ENCODE measurements at regions not wholly inside any gene's neighbourhood (a gene's known extent, or its start where the extent isn't known, plus 50 kb on each side); places are given as distances from the start of the nearest gene placed in this dataset.

DNA sequence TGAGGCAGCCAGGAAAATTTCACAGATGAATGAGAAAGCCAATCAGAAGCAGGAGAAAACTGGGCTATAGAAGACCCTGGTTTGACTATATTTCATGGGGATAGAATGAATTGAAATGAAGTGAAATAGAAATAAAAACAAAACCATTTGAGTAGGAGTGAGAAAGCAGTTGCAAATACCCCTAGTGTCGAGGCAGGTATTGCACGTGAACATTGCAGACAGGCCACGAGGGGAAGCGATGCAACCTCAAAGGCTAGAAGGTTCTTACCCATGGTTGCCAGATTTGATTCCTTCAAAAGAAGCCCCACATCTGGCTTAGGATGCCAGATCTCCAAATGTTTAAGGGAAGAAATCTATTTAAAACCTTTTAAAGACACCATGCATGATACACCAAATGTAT, 648.9 kb downstream of the VRK1 start:
- BruUV-seq (replicated peaks) = no TSS peak
- Histone ChIP-seq H3K9me3 (replicated peaks; ENCODE audit: control insufficient read depth, insufficient read depth, low read length) (peaks cover 5% of the 10 kb centered on the region), H4K20me1 (replicated peaks; ENCODE audit: control insufficient read depth, extremely low read depth, insufficient read depth, low read length) (no peaks in the 10 kb centered on the region), H2AFZ (ENCODE audit: low read depth, low read length) (no peak overlapping the region), H3K27me3 (ENCODE audit: control insufficient read depth in 2 of 2, insufficient read depth in 2 of 2, low read length in 2 of 2) (no peaks in the 10 kb centered on the region), H3K4me2 (ENCODE audit: insufficient read depth, low read length) (no peak overlapping the region), H3K9ac (replicated peaks; ENCODE audit: extremely low read depth, insufficient read depth, low read length) (no peak overlapping the region), H3K36me3 (ENCODE audit: control insufficient read depth in 2 of 2, extremely low read depth in 1 of 2, insufficient read depth in 2 of 2, low read length in 2 of 2) (no peaks in the 10 kb centered on the region), H3K79me2 (ENCODE audit: control insufficient read depth, insufficient read depth, low read length) (no peaks in the 10 kb centered on the region), H3K4me3 (replicated peaks in 1 of 3; ENCODE audit: insufficient read depth in 1 of 3, low read depth in 1 of 3, low read length in 3 of 3) (no peak overlapping the region), H3K4me1 (ENCODE audit: control insufficient read depth, extremely low read depth, insufficient read depth, low read length) (no peaks in the 10 kb centered on the region), H3K9me1 (replicated peaks; ENCODE audit: control insufficient read depth, extremely low read depth, insufficient read depth, low read length) (no peaks in the 10 kb centered on the region), H3K27ac (ENCODE audit: insufficient read depth, low read depth, low read length) (no peak overlapping the region)
- TF ChIP-seq MYC (IDR thresholded peaks at IDR 0.05; ENCODE audit: low read depth, low read length) (no peak), JUN (IDR thresholded peaks at IDR 0.05; ENCODE audit: borderline replicate concordance, insufficient read depth, insufficient read length, low read depth) (no peak), EZH2 (IDR thresholded peaks at IDR 0.05; ENCODE audit: borderline replicate concordance, low read depth, low read length, severe bottlenecking) (no peak), GATA2 (IDR thresholded peaks at IDR 0.05; ENCODE audit: insufficient read depth, insufficient read length, low read depth, low read length) (no peak)
- TF ChIP-seq, protein P1, sequence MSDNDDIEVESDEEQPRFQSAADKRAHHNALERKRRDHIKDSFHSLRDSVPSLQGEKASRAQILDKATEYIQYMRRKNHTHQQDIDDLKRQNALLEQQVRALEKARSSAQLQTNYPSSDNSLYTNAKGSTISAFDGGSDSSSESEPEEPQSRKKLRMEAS (IDR thresholded peaks at IDR 0.05; ENCODE audit: insufficient read depth, insufficient read length) = no peak
- DNase-seq (ENCODE audit: low read depth, low spot score) (no peak), FAIRE-seq (no peak)
- ChIA-PET POLR2A (no interaction called here), CTCF (no interaction called here)
- intact Hi-C loops (cut with micrococcal nuclease) = no loop called here
- dilution Hi-C loops (cut with MboI; ENCODE audit: extremely low pct_ligation_motif_present, low sequenced_read_pairs) = no loop called here

DNA sequence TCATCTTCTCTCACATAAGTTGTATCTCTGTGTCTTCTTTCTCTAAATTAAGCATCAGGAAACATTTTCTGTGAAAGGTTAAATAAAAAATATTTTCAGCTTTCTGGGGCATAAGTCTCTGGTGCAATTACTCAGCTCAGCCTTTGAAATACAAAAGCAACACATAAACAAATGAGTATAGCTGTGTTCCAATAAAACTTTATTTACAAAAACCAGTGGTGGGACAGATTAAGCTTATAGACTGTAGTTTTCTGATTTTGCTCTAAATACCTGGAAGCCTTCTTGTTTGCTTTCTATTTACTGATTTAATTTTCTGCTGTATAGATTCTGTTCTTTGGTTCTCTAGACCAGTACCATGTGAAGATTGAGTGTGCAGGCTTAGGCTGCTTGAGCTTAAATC, 655.1 kb downstream of the VRK1 start:
- Histone ChIP-seq H3K9ac (replicated peaks; ENCODE audit: extremely low read depth, insufficient read depth, low read length) (no peak overlapping the region), H3K9me3 (replicated peaks; ENCODE audit: control insufficient read depth, insufficient read depth, low read length) (peaks cover 10% of the 10 kb centered on the region), H4K20me1 (replicated peaks; ENCODE audit: control insufficient read depth, extremely low read depth, insufficient read depth, low read length) (no peaks in the 10 kb centered on the region), H3K79me2 (ENCODE audit: control insufficient read depth, insufficient read depth, low read length) (no peaks in the 10 kb centered on the region), H3K4me1 (ENCODE audit: control insufficient read depth, extremely low read depth, insufficient read depth, low read length) (no peaks in the 10 kb centered on the region), H2AFZ (ENCODE audit: low read depth, low read length) (no peak overlapping the region), H3K27ac (ENCODE audit: insufficient read depth, low read depth, low read length) (no peak overlapping the region), H3K9me1 (replicated peaks; ENCODE audit: control insufficient read depth, extremely low read depth, insufficient read depth, low read length) (no peaks in the 10 kb centered on the region), H3K27me3 (ENCODE audit: control insufficient read depth in 2 of 2, insufficient read depth in 2 of 2, low read length in 2 of 2) (no peaks in the 10 kb centered on the region), H3K36me3 (ENCODE audit: control insufficient read depth in 2 of 2, extremely low read depth in 1 of 2, insufficient read depth in 2 of 2, low read length in 2 of 2) (no peaks in the 10 kb centered on the region), H3K4me2 (ENCODE audit: insufficient read depth, low read length) (no peak overlapping the region), H3K4me3 (replicated peaks in 1 of 3; ENCODE audit: insufficient read depth in 1 of 3, low read depth in 1 of 3, low read length in 3 of 3) (no peak overlapping the region)
- FAIRE-seq (no peak), DNase-seq (ENCODE audit: low read depth, low spot score) (no peak)
- ChIA-PET POLR2A (no interaction called here), CTCF (no interaction called here)
- TF ChIP-seq, protein P1 (IDR thresholded peaks at IDR 0.05; ENCODE audit: insufficient read depth, insufficient read length) = no peak
- TF ChIP-seq JUN (IDR thresholded peaks at IDR 0.05; ENCODE audit: borderline replicate concordance, insufficient read depth, insufficient read length, low read depth) (no peak), EZH2 (IDR thresholded peaks at IDR 0.05; ENCODE audit: borderline replicate concordance, low read depth, low read length, severe bottlenecking) (no peak), GATA2 (IDR thresholded peaks at IDR 0.05; ENCODE audit: insufficient read depth, insufficient read length, low read depth, low read length) (no peak), POLR2A (IDR thresholded peaks at IDR 0.05; ENCODE audit: low read depth, low read length) (no peak), FOS (IDR thresholded peaks at IDR 0.05; ENCODE audit: borderline replicate concordance, insufficient read depth, low read length) (no peak), MYC (IDR thresholded peaks at IDR 0.05; ENCODE audit: low read depth, low read length) (no peak), POLR2AphosphoS5 (IDR thresholded peaks at IDR 0.05; ENCODE audit: insufficient read depth, low read depth, low read length) (no peak)
- TF ChIP-seq, protein P2, sequence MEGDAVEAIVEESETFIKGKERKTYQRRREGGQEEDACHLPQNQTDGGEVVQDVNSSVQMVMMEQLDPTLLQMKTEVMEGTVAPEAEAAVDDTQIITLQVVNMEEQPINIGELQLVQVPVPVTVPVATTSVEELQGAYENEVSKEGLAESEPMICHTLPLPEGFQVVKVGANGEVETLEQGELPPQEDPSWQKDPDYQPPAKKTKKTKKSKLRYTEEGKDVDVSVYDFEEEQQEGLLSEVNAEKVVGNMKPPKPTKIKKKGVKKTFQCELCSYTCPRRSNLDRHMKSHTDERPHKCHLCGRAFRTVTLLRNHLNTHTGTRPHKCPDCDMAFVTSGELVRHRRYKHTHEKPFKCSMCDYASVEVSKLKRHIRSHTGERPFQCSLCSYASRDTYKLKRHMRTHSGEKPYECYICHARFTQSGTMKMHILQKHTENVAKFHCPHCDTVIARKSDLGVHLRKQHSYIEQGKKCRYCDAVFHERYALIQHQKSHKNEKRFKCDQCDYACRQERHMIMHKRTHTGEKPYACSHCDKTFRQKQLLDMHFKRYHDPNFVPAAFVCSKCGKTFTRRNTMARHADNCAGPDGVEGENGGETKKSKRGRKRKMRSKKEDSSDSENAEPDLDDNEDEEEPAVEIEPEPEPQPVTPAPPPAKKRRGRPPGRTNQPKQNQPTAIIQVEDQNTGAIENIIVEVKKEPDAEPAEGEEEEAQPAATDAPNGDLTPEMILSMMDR (IDR thresholded peaks at IDR 0.05; ENCODE audit: extremely low read depth in 1 of 2, insufficient read depth in 1 of 2, low read depth in 1 of 2, low read length in 2 of 2) = no peak
- intact Hi-C loops (cut with micrococcal nuclease) = no loop called here
- dilution Hi-C loops (cut with MboI; ENCODE audit: extremely low pct_ligation_motif_present, low sequenced_read_pairs) = no loop called here
- BruUV-seq (replicated peaks) = no TSS peak
